Loucy (cell line): ENCODE measurements at regions not wholly inside any gene's neighbourhood (a gene's known extent, or its start where the extent isn't known, plus 50 kb on each side); places are given as distances from the start of the nearest gene placed in this dataset.

Source experiments
- H2AFZ ChIP-seq: fragments of 200-600 bp; sonication (generic); 2 replicates; pipeline ENCODE4 v1.6.0; 2016; ENCODE audit warnings: antibody characterized with exemption, mild to moderate bottlenecking, low read length, moderate library complexity
- H3F3A ChIP-seq: fragments of 200-600 bp; 2 replicates; pipeline ENCODE4 v1.6.0; 2016; ENCODE audit warnings: antibody characterized with exemption, low read depth, mild to moderate bottlenecking
- H3K27me3 ChIP-seq: fragments of 200-600 bp; sonication (generic); 2 replicates; pipeline ENCODE4 v1.6.1; 2014; ENCODE audit warnings: low read length, mild to moderate bottlenecking; ENCODE audit not compliant: insufficient read depth, poor library complexity, severe bottlenecking
- H3K36me3 ChIP-seq: fragments of 200-600 bp; sonication (generic); 2 replicates; pipeline ENCODE4 v1.6.1; 2016; ENCODE audit warnings: low read length; ENCODE audit not compliant: insufficient read depth
- H3K4me1 ChIP-seq: fragments of 200-600 bp; sonication (generic); 2 replicates; pipeline ENCODE4 v1.5.1; 2014; ENCODE audit warnings: low read length, mild to moderate bottlenecking; ENCODE audit not compliant: insufficient read depth, poor library complexity, severe bottlenecking
- H3K4me2 ChIP-seq: fragments of 200-600 bp; sonication (generic); 2 replicates; pipeline ENCODE4 v1.6.0; 2014; ENCODE audit warnings: antibody characterized with exemption, low read length, low read depth, mild to moderate bottlenecking; ENCODE audit not compliant: poor library complexity, severe bottlenecking
- H3K4me3 ChIP-seq: fragments of 200-600 bp; sonication (generic); 2 replicates; pipeline ENCODE4 v1.5.1; 2014; ENCODE audit warnings: low read length, mild to moderate bottlenecking, mixed read lengths; ENCODE audit not compliant: poor library complexity, severe bottlenecking
- H3K79me2 ChIP-seq: fragments of 200-600 bp; sonication (generic); 2 replicates; pipeline ENCODE4 v1.6.1; 2014; ENCODE audit warnings: low read length; ENCODE audit not compliant: insufficient read depth
- H3K9ac ChIP-seq: fragments of 200-600 bp; sonication (generic); 2 replicates; pipeline ENCODE4 v1.6.0; 2014; ENCODE audit warnings: mild to moderate bottlenecking, low read depth, low read length, moderate library complexity; ENCODE audit not compliant: poor library complexity, severe bottlenecking
- H3K9me2 ChIP-seq: fragments of 200-600 bp; sonication (generic); replicated peaks from 2 replicates; pipeline ENCODE4 v1.6.1; 2016; ENCODE audit warnings: low read depth, low read length, mixed read lengths
- H3K9me3 ChIP-seq: fragments of 200-600 bp; sonication (generic); 2 replicates; pipeline ENCODE4 v1.6.1; 2014; ENCODE audit warnings: mild to moderate bottlenecking, antibody characterized with exemption, low read length, low read depth; ENCODE audit not compliant: insufficient read depth
- H4K20me1 ChIP-seq: fragments of 200-600 bp; sonication (generic); 2 replicates; pipeline ENCODE4 v1.6.0; 2014; ENCODE audit warnings: antibody characterized with exemption, low read length, mild to moderate bottlenecking; ENCODE audit not compliant: insufficient read depth, poor library complexity, severe bottlenecking
- CTCF ChIP-seq: fragments of 200-600 bp; sonication (generic); conservative IDR thresholded peaks from 2 replicates; pipeline ENCODE4 v1.5.1; 2014; ENCODE audit warnings: mild to moderate bottlenecking, antibody characterized with exemption, low read length
- EZH2phosphoT487 ChIP-seq: fragments of 200-600 bp; IDR thresholded peaks from 2 replicates; pipeline ENCODE4 v1.6.1; 2018; ENCODE audit warnings: antibody characterized with exemption, mild to moderate bottlenecking, moderate library complexity, borderline replicate concordance

DNA sequence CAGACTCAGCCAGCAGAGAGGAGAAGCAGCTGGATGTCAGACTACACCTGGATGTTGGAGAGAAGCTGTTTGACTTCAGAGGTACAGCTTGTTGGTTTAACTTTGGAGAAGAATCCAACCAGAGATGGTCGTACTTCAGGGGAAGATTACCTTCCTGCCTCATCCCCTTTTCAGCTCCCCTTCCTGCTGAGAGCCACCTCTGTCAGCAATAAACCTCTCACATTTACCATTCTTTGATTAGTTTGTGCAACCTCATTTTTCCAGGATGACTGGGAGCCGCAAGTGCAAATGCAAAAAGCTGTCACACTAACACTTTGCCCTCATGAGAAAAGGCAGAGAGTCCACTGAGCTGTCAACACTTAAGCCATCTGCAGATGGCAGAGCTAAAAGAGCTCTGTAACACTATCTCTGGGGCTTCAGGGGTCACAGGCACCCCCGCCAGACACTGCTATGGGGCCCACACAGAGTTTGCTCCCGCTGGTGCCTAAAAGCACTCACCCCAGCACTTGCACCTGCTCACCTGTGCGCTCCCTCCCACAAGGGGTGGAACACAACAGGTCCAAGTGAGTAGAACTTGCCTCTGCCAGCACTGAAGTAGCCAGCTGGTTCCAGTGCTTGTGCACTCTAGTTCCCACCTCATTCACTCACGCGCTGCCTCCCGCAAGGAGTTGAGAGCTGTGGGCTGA is 391.7 kb downstream of the METTL4 start:
- no peak overlapping the region for H3K4me3 ChIP-seq
- H3K4me2 ChIP-seq: no peak overlapping the region
- H3K9me2 ChIP-seq: no peaks in the 10 kb centered on the region
- H3K36me3 ChIP-seq: no peaks in the 10 kb centered on the region
- H3F3A ChIP-seq: no peaks in the 10 kb centered on the region
- no peak overlapping the region for H3K9ac ChIP-seq
- no peaks in the 10 kb centered on the region for H3K79me2 ChIP-seq
- H3K27me3 ChIP-seq: no peaks in the 10 kb centered on the region
- TF ChIP-seq CTCF: no peak
- TF ChIP-seq EZH2phosphoT487: no peak
- no peaks in the 10 kb centered on the region for H3K4me1 ChIP-seq
- no peak overlapping the region for H2AFZ ChIP-seq
- H3K9me3 ChIP-seq: peaks cover 7% of the 10 kb centered on the region; the same call in 1 of the 2 replicates
- no peaks in the 10 kb centered on the region for H4K20me1 ChIP-seq

GRCh38 chr18:2180586-2180985 is 390.7 kb downstream of the METTL4 start:
- Histone ChIP-seq H2AFZ (no peak overlapping the region), H3K9me2 (no peaks in the 10 kb centered on the region), H3K79me2 (no peaks in the 10 kb centered on the region), H3K9me3 (peaks cover 7% of the 10 kb centered on the region; the same call in 1 of the 2 replicates), H3K9ac (no peak overlapping the region), H3K4me2 (no peak overlapping the region), H3K36me3 (no peaks in the 10 kb centered on the region), H3K4me3 (no peak overlapping the region), H3F3A (no peaks in the 10 kb centered on the region), H3K4me1 (peaks cover 8% of the 10 kb centered on the region), H3K27me3 (no peaks in the 10 kb centered on the region), H4K20me1 (no peaks in the 10 kb centered on the region)
- TF ChIP-seq CTCF: no peak
- no peak for TF ChIP-seq EZH2phosphoT487

GRCh38 chr18:2183432-2183831 is 387.9 kb downstream of the METTL4 start:
- Histone ChIP-seq H3F3A (no peaks in the 10 kb centered on the region), H4K20me1 (no peaks in the 10 kb centered on the region), H3K27me3 (no peaks in the 10 kb centered on the region), H3K9me3 (peaks cover 7% of the 10 kb centered on the region; the same call in 1 of the 2 replicates), H3K79me2 (no peaks in the 10 kb centered on the region), H3K4me1 (peaks cover 21% of the 10 kb centered on the region), H3K9ac (no peak overlapping the region), H3K4me2 (no peak overlapping the region), H3K9me2 (no peaks in the 10 kb centered on the region), H3K36me3 (no peaks in the 10 kb centered on the region), H3K4me3 (no peak overlapping the region), H2AFZ (no peak overlapping the region)
- TF ChIP-seq EZH2phosphoT487: no peak
- no peak for TF ChIP-seq CTCF
